ENCODE measurements at regions not wholly inside any gene's neighbourhood (a gene's known extent, or its start where the extent isn't known, plus 50 kb on each side); places are given as distances from the start of the nearest gene placed in this dataset.

DNA sequence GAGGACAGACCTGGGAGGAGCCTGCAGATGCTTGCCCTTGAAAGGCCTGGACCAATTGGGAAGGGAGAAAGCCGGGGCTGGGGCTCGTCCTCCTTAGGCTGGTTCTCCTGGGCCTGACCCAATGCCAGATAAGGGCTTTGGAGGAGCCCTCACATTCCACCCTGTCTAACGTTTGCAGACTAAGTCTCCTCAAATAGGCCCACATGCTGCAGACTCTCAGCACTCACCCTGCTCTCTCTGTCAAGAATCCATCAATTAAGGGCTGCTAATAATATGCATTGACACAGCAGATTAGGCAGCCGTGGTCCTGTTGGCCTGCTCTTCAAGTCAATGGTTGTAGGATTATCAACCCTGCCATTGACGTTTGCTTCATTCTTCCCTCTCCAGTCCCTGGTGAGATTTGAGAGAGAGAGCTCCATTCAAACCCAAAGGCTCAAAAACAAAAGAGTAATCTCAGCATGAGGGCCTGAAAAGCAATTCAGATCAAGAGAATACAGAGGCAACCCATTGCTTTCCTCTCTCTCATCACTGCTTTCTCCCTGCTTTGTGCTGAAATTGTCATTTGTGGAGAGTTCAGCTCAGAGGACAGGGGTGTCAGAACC is 167.6 kb downstream of the INSIG2 start:
- DNase-seq (ENCODE audit: insufficient read length, low spot score) (no peak), FAIRE-seq (no peak)

DNA sequence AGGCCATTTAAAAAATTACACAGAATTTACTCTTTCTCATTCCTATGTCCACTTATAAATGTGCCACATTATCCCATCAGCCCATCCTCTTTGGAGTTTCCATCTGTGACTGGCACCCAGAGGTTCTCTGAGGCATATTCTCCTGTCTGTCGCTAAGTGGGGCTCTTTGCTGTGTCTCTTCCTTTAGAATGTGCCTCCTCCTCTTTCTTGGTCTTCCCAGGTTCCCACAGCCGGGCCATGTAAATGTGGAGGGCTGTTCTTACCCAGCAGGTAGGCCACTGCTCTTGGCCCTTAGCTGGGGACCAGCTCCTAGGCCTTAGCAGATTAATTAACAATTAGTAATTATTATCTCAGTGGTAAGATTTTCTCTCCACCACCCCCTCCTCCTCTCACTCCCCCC is 167.0 kb downstream of the INSIG2 start:
- DNase-seq (ENCODE audit: insufficient read length, low spot score) (no peak), FAIRE-seq (no peak)

DNA sequence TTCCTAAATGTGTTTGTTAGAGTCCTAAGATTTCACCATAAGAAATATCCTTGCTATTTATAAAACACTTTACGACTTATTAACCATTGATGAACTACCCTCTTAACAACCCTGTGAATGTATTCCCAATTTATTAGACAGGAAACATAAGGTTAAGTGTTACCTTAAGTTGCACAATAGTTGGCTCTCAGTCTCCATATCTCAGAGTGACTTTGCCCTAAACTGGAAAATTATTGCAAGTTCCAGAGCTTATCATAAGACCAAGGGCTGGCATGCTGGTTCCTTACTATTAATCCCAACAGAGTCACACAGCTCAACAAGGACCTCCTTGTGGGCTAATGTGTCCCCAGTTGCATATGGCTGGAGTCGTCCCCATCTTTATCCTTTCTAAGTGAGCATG is 165.8 kb downstream of the INSIG2 start:
- FAIRE-seq (no peak), DNase-seq (ENCODE audit: insufficient read length, low spot score) (no peak)

DNA sequence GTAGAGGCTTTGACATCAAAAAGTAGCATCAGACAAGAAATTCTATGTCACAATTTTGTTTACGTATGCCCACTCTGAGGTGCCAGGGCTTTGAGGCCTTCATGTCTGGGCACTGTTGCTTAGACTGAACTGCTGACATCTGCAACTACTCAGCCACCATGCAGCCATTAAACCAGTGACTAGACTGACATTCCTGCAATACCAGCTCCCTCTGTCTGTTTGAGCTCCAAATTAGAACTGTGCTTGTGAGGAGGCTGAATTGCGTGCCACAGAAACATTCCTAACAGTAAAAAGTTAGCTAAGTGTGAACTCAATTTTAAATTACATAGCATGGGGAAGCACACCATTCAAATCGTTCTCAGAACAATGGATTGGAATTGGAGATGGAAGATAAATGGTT is 163.2 kb downstream of the INSIG2 start:
- DNase-seq (ENCODE audit: insufficient read length, low spot score) (no peak), FAIRE-seq (no peak)

DNA sequence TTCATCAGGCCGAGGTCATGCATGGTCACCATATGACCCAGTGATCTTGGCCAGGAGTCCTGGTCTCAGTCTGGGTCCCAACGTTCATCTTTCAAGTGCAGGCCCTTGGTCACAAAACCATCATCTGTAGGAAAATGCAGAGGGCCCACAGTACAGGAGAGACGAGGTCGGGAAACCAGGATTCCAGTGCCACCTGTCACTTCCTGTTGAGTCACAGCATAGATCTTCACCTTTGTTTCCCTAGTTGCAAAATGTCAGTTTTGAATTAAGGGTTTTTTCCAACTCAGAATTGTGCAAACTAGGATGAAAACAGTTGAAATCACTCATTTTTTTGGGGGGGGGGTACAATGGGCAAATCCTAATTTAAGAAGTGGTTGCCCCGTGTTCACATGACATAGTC is 162.2 kb downstream of the INSIG2 start:
- no peak for FAIRE-seq
- no peak for DNase-seq (ENCODE audit: insufficient read length, low spot score)

DNA sequence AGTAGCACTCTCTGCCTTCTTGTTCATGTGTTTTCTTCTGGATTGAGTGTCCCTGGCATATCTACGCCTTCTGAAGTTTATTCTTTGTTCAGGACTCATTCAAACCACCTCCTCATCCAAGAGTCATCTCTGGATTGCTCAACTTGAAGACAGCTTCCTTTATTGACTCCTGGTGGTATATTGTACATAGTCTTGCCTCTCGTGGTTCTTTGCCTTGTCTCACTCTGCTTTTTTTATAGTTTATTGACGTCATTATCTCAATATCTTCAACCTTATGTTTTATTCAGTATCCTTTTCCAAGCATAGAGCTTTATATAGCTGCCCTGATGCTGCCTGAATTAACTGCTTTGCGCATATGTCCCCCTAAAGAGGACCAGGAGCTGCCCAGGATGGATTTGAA is 161.7 kb downstream of the INSIG2 start:
- FAIRE-seq, result no peak
- DNase-seq (ENCODE audit: insufficient read length, low spot score), result no peak

DNA sequence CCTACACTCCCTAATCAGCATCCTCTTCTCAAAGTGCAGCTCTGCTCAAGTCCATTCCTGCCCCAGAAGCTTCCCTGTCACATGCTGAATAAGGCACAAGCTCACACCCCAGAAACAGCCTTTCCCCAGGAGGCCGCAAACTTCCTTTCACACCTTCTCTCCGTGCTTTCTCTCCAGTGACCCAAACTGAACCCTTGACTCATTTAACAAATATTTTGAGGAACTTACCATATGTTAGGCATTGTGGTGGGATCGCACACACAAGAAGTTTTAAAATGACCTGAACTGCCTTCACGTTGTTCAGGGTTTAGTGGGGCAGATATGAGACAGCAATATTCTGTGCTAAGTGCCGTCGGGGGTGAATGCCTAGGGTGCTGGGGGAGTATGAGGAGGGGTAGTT is 161.3 kb downstream of the INSIG2 start:
- DNase-seq (ENCODE audit: insufficient read length, low spot score) (no peak), FAIRE-seq (no peak)

DNA sequence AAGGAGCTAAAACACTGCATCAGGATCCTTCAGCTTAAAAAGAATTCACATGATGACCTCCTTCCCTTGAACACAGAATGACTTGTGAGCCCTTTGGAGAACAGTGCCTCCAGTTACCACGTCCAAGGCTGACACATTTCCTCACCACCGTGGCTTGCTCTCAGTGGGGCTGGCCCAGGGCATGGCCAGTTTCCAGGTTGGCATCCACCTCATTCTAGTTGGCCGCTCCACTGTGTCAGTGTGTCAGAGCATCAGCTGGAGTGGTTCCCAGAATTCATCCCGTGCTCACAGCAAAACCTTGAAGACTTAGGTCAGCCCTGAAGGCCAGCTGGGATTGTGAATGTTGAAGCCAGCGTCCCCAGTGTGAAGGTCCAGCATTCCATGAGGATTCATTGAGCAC is 158.5 kb downstream of the INSIG2 start:
- DNase-seq (ENCODE audit: insufficient read length, low spot score), result no peak
- no peak for FAIRE-seq

DNA sequence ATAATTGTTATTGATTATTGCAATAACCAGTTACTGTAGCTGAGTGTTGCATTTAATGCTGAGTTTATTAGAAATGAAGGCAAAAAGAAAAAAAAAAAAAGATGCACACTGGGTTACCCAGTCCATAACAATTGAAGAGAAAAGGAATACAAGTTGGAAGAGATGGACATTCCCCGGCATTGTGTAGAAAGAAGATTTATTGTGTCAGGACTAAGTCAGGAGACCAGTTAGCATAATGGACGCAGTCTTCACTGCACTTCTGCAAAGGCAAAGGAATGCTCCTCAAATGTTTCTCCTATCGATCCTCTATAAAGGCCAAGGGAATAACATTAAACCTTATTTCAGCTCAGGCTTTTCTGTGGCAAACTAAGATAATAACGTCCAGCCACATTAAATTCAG is 157.8 kb downstream of the INSIG2 start:
- no peak for DNase-seq (ENCODE audit: insufficient read length, low spot score)
- no peak for FAIRE-seq

DNA sequence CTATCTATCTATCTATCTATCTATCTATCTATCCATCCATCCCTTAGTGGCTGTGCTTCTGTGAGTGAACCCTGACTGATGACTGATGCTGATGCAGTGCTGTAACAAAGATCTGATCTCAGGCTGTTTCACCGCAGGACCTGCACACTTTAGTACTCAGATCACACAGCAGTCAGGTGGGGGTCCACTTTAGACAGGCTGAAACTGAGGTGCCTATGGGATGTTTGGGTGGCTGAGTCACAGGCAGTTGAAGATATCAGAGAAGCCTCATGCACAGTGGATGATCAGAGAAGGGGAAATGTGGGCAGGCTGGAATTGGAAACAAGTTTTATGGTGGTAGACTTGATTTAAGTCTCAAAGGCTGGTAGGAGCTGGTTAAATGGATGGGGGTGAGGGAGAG is 156.4 kb downstream of the INSIG2 start:
- DNase-seq (ENCODE audit: insufficient read length, low spot score) (no peak), FAIRE-seq (no peak)

DNA sequence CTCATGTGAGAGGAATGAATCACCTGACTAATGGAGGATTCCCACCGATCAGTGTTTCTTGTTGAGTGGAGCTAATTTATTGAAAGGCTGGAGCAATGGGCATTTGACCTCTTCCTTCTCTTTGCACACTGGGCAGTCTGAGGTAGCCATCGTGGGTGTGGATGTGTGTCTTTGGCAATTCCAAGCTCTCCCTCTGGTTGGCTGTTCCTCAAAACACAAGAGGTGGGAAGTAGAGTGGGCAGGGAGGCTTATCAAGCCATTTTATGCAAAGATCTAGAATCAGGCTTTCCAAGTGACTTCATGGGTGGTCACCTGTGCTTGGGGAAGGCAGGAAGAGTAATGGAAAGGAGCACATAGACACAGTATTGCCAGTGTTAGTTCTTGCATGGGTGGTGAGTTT is 154.8 kb downstream of the INSIG2 start:
- FAIRE-seq, result no peak
- DNase-seq (ENCODE audit: insufficient read length, low spot score), result no peak

DNA sequence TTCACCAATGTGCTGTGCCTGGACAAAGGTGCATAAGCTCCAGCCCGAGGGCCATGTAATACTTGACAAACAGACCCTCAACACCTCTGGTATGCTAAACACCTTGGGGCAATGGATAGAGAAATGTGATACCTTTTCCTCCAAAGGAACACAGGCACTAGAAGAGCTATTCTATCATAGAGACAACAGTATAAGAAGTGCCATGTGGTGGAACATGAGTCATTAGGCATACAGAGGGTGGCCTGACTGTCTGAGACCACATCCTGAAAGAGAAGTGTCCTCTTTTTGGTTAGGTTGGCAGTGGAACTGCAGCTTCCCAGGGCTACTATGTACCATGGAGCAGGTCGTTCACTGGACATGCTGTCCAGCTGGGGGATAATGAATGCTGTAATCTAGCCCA is 153.9 kb downstream of the INSIG2 start:
- no peak for DNase-seq (ENCODE audit: insufficient read length, low spot score)
- no peak for FAIRE-seq

DNA sequence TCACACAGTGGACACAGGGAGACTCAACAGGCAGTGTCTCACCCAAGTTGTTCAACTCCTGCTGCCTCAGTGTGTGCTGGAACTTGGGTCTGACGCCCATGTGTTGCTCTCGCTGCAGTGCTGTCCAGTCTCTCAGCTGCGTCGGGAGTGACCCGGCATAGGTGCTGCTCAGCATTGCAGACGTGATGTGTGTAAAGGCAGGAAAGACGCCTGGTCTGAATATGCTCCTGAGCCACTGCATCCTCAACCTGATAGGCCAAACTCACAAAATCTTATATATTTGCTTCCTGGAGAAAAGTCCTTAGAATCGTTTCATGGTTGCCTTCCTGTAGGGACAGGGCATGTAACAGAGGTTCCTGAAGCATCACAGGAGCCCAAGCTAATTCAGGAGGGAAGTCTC is 152.9 kb downstream of the INSIG2 start:
- DNase-seq (ENCODE audit: insufficient read length, low spot score) (no peak), FAIRE-seq (no peak)

DNA sequence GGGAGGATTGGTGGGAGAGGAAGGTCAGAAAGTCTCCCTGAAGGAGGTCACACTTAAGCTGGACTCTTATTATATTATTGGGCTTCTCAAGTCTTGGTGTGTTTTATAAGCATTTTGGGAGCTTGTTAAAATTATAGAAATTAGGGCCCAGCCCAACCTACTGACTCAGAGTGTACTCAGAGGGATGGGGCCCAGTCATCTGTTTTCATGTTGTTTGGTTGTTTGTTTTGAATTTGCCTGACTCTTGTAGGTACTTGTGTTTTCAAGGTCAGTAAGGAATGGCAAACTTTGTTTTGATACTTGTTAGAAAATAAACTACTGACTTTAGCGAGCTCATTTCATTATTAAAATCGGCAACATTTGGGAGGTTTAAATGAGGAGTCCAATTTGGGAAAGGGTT is 152.0 kb downstream of the INSIG2 start:
- no peak for FAIRE-seq

DNA sequence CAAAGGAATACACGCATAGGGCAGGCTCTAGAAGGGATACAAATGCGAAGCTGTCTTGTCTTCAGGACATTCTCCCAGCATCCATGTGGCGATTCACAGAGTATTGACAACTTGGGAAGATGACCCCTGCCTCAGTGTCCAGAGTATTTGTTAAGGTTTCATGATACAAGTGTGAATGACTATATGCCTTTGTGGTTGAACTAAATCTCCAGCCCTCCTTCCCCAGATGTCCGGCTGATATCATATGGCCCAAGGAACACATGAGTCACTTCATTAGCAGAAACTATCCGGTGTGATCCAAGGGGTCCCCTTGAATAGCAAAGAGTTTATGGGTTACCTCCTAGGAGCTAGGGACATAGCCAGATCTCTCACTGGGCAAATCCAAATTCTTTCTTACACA is 151.0 kb downstream of the INSIG2 start:
- FAIRE-seq, result no peak
- no peak for DNase-seq (ENCODE audit: insufficient read length, low spot score)

More for the DNA sequence above, 152.0 kb downstream of the INSIG2 start:
- no peak for DNase-seq (ENCODE audit: insufficient read length, low spot score)

DNA sequence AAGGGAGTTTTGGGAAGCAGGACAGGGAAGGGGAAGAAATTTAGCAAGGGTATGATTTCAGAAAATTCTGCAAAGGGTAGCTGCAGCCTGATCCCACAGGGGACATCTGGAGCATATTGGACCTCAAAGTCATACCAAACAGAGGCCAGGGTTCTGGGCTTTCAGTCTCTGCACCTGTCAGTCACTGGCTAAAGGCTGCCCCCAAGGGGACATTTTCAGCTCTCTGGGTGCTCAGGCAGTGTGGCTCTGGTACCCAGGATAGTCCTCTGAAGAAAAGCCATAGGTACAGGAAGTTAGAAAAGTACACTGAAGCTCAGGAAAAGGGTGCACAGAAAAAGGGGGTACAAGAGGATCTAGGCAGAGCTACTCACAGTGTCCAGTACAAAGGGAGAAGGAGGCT is 149.2 kb downstream of the INSIG2 start:
- no peak for DNase-seq (ENCODE audit: insufficient read length, low spot score)
- FAIRE-seq, result no peak

DNA sequence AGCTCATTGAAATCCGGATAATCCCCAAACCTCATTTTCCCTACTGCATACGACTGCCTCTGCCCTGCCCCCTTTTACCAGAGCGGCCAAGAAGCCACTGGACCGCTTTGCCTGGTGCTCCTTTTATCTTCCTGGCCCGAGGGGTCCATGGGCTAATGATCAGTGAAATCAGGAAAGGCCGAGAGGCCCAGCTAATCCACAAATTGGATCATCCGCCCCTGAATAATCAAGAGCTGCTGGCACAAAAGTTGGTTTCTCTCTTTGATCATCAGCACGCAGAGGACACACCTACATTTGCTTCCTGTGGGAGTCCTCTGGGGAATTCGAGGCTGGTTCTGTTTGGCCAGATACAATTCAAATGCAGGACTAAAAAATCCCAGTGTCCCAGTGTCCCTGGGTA is 144.5 kb downstream of the INSIG2 start:
- FAIRE-seq (no peak), DNase-seq (ENCODE audit: insufficient read length, low spot score) (no peak)

DNA sequence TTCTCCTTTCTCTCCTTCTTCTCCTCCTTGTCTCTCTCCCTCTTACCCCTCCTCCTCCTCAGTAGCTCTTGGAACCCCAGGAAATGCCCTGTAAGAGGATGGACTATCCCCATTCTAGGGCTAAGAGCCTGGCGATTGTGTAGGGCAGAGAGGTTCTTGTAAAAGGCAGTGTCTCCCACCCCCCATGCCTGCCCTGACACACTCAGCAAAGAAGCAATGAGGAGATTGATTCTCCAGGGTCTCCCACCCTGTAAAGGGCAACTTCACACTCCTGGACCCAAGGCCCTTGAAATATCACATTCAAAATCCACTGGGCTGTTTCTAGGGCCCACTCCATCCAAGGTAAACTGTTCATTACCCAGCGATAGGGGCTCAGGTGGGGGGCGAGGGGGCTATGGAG is 144.1 kb downstream of the INSIG2 start:
- FAIRE-seq, result no peak
- no peak for DNase-seq (ENCODE audit: insufficient read length, low spot score)

DNA sequence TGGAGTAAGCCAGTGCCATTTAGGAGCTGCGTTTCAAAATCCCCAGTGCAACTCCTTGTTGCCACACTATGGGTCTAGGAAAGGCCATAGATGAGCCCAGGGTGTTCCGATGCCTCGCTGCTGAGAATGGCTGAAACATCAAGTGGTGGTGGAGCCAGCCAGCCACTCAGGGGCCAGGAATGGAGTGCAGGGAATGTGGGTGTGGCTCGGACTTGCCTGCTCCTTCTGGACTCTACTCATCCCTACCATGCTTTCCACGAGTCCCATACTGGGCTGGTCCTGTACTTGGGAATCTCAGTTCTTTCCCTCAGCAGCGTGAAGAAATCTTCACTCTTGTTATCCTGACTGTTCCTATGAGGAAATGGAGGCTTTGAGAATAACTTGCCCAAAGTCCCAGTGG is 143.5 kb downstream of the INSIG2 start:
- FAIRE-seq (no peak), DNase-seq (ENCODE audit: insufficient read length, low spot score) (no peak)

DNA sequence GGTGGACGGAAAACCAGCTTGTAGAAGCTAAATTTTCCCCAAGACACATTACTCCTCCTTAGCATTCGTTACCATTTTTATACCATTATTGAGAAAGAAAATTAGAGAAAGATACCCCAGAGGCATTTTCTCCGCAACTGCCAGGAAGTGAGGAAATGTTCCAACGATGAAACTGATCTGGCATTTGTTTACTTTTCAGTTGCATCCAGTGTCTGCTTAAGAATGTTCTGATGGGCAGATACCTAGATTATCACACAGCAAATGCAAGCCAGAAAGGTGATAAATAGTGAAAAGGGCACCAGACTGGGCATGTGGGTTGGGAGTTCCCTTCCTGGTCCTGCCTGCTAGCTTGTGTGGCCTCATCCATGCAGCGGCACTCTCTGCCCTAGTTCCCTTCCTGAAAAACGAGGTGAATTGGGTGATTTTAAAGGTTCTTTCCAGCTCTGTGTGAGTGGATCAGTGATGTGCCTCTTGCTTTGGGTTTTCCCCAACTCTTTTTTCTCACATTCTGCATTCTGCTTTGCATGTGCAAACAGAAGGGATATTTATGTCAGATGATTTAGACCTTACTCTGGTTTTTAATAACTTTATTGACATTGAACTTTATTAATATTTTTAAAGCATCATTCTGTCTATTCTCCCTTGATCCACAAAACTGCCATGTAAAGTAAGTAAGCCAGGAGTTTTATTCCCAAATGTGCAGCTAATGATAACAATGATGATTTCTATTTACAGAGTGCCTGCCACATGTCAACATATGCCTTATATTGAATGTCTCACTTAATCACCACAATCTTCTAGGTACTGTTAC is 139.6 kb downstream of the INSIG2 start:
- DNase-seq (ENCODE audit: insufficient read length, low spot score), result no peak
- no peak for FAIRE-seq

DNA sequence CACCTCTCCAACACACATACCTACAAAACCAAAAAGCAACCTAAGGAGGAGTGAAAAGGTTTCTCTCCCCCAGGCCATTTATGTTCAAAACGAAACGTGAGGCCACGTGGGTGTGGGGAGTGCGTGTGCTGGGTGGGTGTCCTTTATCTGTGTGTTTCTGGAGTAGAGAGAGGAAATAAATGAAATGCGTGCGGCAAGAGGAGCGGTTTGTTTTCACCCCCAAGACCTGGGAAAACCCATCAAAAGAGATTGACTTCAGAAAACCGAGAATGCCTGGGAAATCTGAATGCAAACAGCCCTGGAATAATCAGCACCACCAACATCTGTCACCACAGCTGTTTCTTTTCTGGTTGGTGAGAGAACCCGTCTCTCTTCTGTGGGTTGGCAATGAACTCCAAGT is 137.4 kb downstream of the INSIG2 start:
- DNase-seq (ENCODE audit: insufficient read length, low spot score), result no peak
- no peak for FAIRE-seq

DNA sequence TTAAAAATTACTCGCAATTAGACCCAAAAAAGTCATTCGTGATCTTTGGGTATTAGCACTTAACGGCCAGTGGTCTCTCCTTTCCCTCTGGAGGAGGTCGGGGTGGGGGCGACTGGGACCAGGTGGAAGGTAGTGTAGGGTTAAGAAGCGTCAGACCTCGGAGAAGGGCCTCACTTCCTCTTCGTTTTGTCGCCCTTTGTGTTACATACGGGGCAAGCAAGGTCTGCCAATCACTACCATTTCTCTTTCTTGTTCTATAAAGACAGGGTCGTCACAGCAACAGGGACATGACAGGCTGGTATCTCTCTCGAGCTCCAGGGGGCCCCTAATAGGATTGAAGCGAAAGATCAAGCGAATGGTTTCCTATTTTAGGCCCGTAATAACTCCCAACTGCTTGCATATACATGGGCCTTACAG is 136.6 kb downstream of the INSIG2 start:
- no peak for DNase-seq (ENCODE audit: insufficient read length, low spot score)
- FAIRE-seq, result no peak

Data from HTR-8/SVneo (cell line).